Esophagus (tissue), 2 donors: ENCODE measurements at regions not wholly inside any gene's neighbourhood (a gene's known extent, or its start where the extent isn't known, plus 50 kb on each side); places are given as distances from the start of the nearest gene placed in this dataset.

ENCODE experiments used
- H3K27ac ChIP-seq, 2 donors: one replicate each; pipeline ENCODE4 v1.5.1; 2013; ENCODE audit warnings: low read depth in 2 of 2, mild to moderate bottlenecking in 2 of 2, inconsistent platforms in 1 of 2, low read length in 1 of 2, moderate library complexity in 1 of 2
- H3K27me3 ChIP-seq, 2 donors: one replicate each; pipeline ENCODE4 v1.6.1; 2013; ENCODE audit warnings: low read length in 2 of 2, control low read depth in 1 of 2, mild to moderate bottlenecking in 1 of 2; ENCODE audit not compliant: insufficient read depth in 2 of 2, control insufficient read depth in 1 of 2
- H3K36me3 ChIP-seq, 2 donors: one replicate each; pipeline ENCODE4 v1.6.1; 2013; ENCODE audit warnings: low read length in 1 of 2; ENCODE audit not compliant: control insufficient read depth in 2 of 2, insufficient read depth in 2 of 2
- H3K4me1 ChIP-seq, 2 donors: one replicate each; pipeline ENCODE4 v1.6.1; 2013; ENCODE audit warnings: low read length in 1 of 2; ENCODE audit not compliant: control insufficient read depth in 2 of 2, insufficient read depth in 2 of 2
- H3K4me3 ChIP-seq, 2 donors: one replicate each; pipeline ENCODE4 v1.5.1; 2013; ENCODE audit warnings: low read length in 2 of 2, mild to moderate bottlenecking in 2 of 2, low read depth in 1 of 2, moderate library complexity in 1 of 2
- H3K9me3 ChIP-seq, 2 donors: one replicate each; pipeline ENCODE4 v1.6.1; 2013; ENCODE audit warnings: mild to moderate bottlenecking in 2 of 2, low read depth in 1 of 2, low read length in 1 of 2, moderate library complexity in 1 of 2; ENCODE audit not compliant: control insufficient read depth in 2 of 2, insufficient read depth in 1 of 2
- WGBS, 2 donors: extraction: QIAGEN DNeasy Blood & Tissue Kit; methylation state at CpG; one replicate each; pipeline ENCODE4 v1.1.7; 2013; 5-methylcytosine and 5-hydroxymethylcytosine counted together
- donor health status: healthy with polysubstance abuse.
- donor health status: Bipolar disorder and iron deficiency.

GRCh38 chr5:103827976-103828375 lies 265.4 kb upstream of the NUDT12 start:
- Histone ChIP-seq H3K27me3 (no peaks in the 10 kb centered on the region), H3K36me3 (no peaks in the 10 kb centered on the region), H3K4me3 (no peak overlapping the region), H3K4me1 (no peaks in the 10 kb centered on the region), H3K9me3 (peaks cover 0 to 3% of the 10 kb centered on the region in 2 donors), H3K27ac (no peak overlapping the region)
- 86 to 91% methylated on average over 4 of the region's 4 CpGs for WGBS, 2 donors

- Histone ChIP-seq H3K27ac (no peak overlapping the region), H3K9me3 (no peaks in the 10 kb centered on the region), H3K27me3 (no peaks in the 10 kb centered on the region), H3K4me3 (no peak overlapping the region), H3K36me3 (no peaks in the 10 kb centered on the region), H3K4me1 (no peaks in the 10 kb centered on the region)
- 89% methylated on average over 5 of the region's 5 CpGs for WGBS, 2 donors
These were observed 258.8 kb upstream of the NUDT12 start for GRCh38 chr5:103821361-103821760.

GRCh38 chr5:103808464-103809106 lies 246.0 kb upstream of the NUDT12 start:
- no peak overlapping the region for H3K27ac ChIP-seq
- H3K4me3 ChIP-seq, result no peak overlapping the region
- no peaks in the 10 kb centered on the region for H3K27me3 ChIP-seq
- no peaks in the 10 kb centered on the region for H3K36me3 ChIP-seq
- no peaks in the 10 kb centered on the region for H3K9me3 ChIP-seq
- 37 to 40% methylated on average over 3 of the region's 3 CpGs for WGBS, 2 donors
- no peaks in the 10 kb centered on the region for H3K4me1 ChIP-seq

- H3K27ac ChIP-seq, result no peak overlapping the region
- H3K27me3 ChIP-seq, result no peaks in the 10 kb centered on the region
- H3K4me1 ChIP-seq, result no peaks in the 10 kb centered on the region
- no peak overlapping the region for H3K4me3 ChIP-seq
- H3K9me3 ChIP-seq, result no peaks in the 10 kb centered on the region
- WGBS, 2 donors, result 67 to 70% methylated on average over 2 of the region's 2 CpGs
- no peaks in the 10 kb centered on the region for H3K36me3 ChIP-seq
These were observed 242.1 kb upstream of the NUDT12 start for GRCh38 chr5:103804711-103805110.

- H3K4me1 ChIP-seq, result no peaks in the 10 kb centered on the region
- no peak overlapping the region for H3K4me3 ChIP-seq
- H3K27ac ChIP-seq, result no peak overlapping the region
- no peaks in the 10 kb centered on the region for H3K36me3 ChIP-seq
- 78 to 83% methylated on average over 1 of the region's 1 CpG for WGBS, 2 donors
- H3K9me3 ChIP-seq, result no peaks in the 10 kb centered on the region
- H3K27me3 ChIP-seq, result no peaks in the 10 kb centered on the region
These were observed 239.1 kb upstream of the NUDT12 start for GRCh38 chr5:103801681-103802080.

- Histone ChIP-seq H3K9me3 (no peaks in the 10 kb centered on the region), H3K27me3 (no peaks in the 10 kb centered on the region), H3K4me1 (no peaks in the 10 kb centered on the region), H3K27ac (no peak overlapping the region), H3K36me3 (no peaks in the 10 kb centered on the region), H3K4me3 (no peak overlapping the region)
- WGBS, 2 donors, result 48% methylated on average over 2 of the region's 2 CpGs
These were observed 238.3 kb upstream of the NUDT12 start for GRCh38 chr5:103800741-103801495.

- Histone ChIP-seq H3K4me1 (no peaks in the 10 kb centered on the region), H3K36me3 (no peaks in the 10 kb centered on the region), H3K9me3 (peaks cover 2% of the 10 kb centered on the region in 2 donors), H3K4me3 (no peak overlapping the region), H3K27ac (no peak overlapping the region), H3K27me3 (no peaks in the 10 kb centered on the region)
These were observed 231.1 kb upstream of the NUDT12 start for GRCh38 chr5:103793595-103794182.

GRCh38 chr5:103785569-103785968 lies 223.0 kb upstream of the NUDT12 start:
- Histone ChIP-seq H3K36me3 (no peaks in the 10 kb centered on the region), H3K27me3 (no peaks in the 10 kb centered on the region), H3K27ac (no peak overlapping the region), H3K4me1 (no peaks in the 10 kb centered on the region), H3K4me3 (no peak overlapping the region), H3K9me3 (no peaks in the 10 kb centered on the region)
- 66 to 69% methylated on average over 2 of the region's 2 CpGs for WGBS, 2 donors

GRCh38 chr5:103783669-103784068 lies 221.1 kb upstream of the NUDT12 start:
- H3K27ac ChIP-seq, result no peak overlapping the region
- WGBS, 2 donors, result 90 to 100% methylated on average over 1 of the region's 1 CpG
- H3K4me1 ChIP-seq, result peaks cover 0 to 3% of the 10 kb centered on the region in 2 donors
- H3K4me3 ChIP-seq, result no peak overlapping the region
- no peaks in the 10 kb centered on the region for H3K36me3 ChIP-seq
- no peaks in the 10 kb centered on the region for H3K27me3 ChIP-seq
- H3K9me3 ChIP-seq, result peaks cover 4% of the 10 kb centered on the region in 2 donors
